ENCODE measurements at regions not wholly inside any gene's neighbourhood (a gene's known extent, or its start where the extent isn't known, plus 50 kb on each side); places are given as distances from the start of the nearest gene placed in this dataset.

- H3K27me3 ChIP-seq = no peaks in the 10 kb centered on the region
- H3K27ac ChIP-seq = no peak overlapping the region
- no peaks in the 10 kb centered on the region for H3K36me3 ChIP-seq (ENCODE audit: low read depth, missing control alignments)
- H3K4me3 ChIP-seq = no peak overlapping the region
- no peak for DNase-seq
- 68 to 70% methylated on average over 5 of the region's 5 CpGs for WGBS, 2 donors
- TF ChIP-seq POLR2A (IDR thresholded peaks at IDR 0.05) (no peak), CTCF (IDR thresholded peaks at IDR 0.05) (no peak)
- H3K9me3 ChIP-seq = no peaks in the 10 kb centered on the region
- no peaks in the 10 kb centered on the region for H3K4me1 ChIP-seq
- intact Hi-C loops (cut with DNase I; ENCODE audit: low total_unique reads) = no loop called here
Observed at GRCh38 chr6:125564941-125565340, 184.5 kb upstream of the HEY2 start.

- no peaks in the 10 kb centered on the region for H3K36me3 ChIP-seq (ENCODE audit: low read depth, missing control alignments)
- no peak for DNase-seq
- no peaks in the 10 kb centered on the region for H3K4me1 ChIP-seq
- H3K4me3 ChIP-seq = no peak overlapping the region
- intact Hi-C loops (cut with DNase I; ENCODE audit: low total_unique reads) = no loop called here
- no peak overlapping the region for H3K27ac ChIP-seq
- no peaks in the 10 kb centered on the region for H3K9me3 ChIP-seq
- H3K27me3 ChIP-seq = no peaks in the 10 kb centered on the region
- TF ChIP-seq POLR2A (IDR thresholded peaks at IDR 0.05) (no peak), CTCF (IDR thresholded peaks at IDR 0.05) (no peak)
- 87 to 100% methylated on average over 1 of the region's 1 CpG for WGBS, 2 donors
Observed at GRCh38 chr6:125567407-125567806, 182.0 kb upstream of the HEY2 start.

- Histone ChIP-seq H3K4me3 (no peak overlapping the region), H3K36me3 (ENCODE audit: low read depth, missing control alignments) (no peaks in the 10 kb centered on the region), H3K4me1 (no peaks in the 10 kb centered on the region), H3K9me3 (no peaks in the 10 kb centered on the region), H3K27ac (no peak overlapping the region), H3K27me3 (no peaks in the 10 kb centered on the region)
- intact Hi-C loops (cut with DNase I; ENCODE audit: low total_unique reads) = no loop called here
- TF ChIP-seq CTCF (IDR thresholded peaks at IDR 0.05) (no peak), POLR2A (IDR thresholded peaks at IDR 0.05) (no peak)
- no peak for DNase-seq
- WGBS, 2 donors = 97 to 98% methylated on average over 4 of the region's 4 CpGs
Observed at GRCh38 chr6:125568609-125569008, 180.8 kb upstream of the HEY2 start.

GRCh38 chr6:125570526-125570925 is 178.9 kb upstream of the HEY2 start:
- WGBS, 2 donors = 70 to 75% methylated on average over 2 of the region's 2 CpGs
- Histone ChIP-seq H3K36me3 (ENCODE audit: low read depth, missing control alignments) (no peaks in the 10 kb centered on the region), H3K27me3 (no peaks in the 10 kb centered on the region), H3K4me3 (no peak overlapping the region), H3K9me3 (no peaks in the 10 kb centered on the region), H3K4me1 (no peaks in the 10 kb centered on the region), H3K27ac (no peak overlapping the region)
- intact Hi-C loops (cut with DNase I; ENCODE audit: low total_unique reads) = no loop called here
- DNase-seq = no peak
- TF ChIP-seq POLR2A (IDR thresholded peaks at IDR 0.05) = no peak
- TF ChIP-seq CTCF (IDR thresholded peaks at IDR 0.05) = no peak

- intact Hi-C loops (cut with DNase I; ENCODE audit: low total_unique reads) = no loop called here
Observed at GRCh38 chr6:125571207-125571755, 178.2 kb upstream of the HEY2 start.

More at GRCh38 chr6:125571207-125571755, 178.2 kb upstream of the HEY2 start:
- Histone ChIP-seq H3K27me3 (no peaks in the 10 kb centered on the region), H3K27ac (no peak overlapping the region), H3K4me1 (no peaks in the 10 kb centered on the region), H3K36me3 (ENCODE audit: low read depth, missing control alignments) (no peaks in the 10 kb centered on the region), H3K9me3 (no peaks in the 10 kb centered on the region), H3K4me3 (no peak overlapping the region)
- 63 to 93% methylated on average over 1 to 2 of the region's 2 CpGs for WGBS, 2 donors
- DNase-seq = no peak
- TF ChIP-seq POLR2A (IDR thresholded peaks at IDR 0.05) = no peak
- TF ChIP-seq CTCF (IDR thresholded peaks at IDR 0.05) = no peak
